HG02798 (cell line): ENCODE measurements at regions not wholly inside any gene's neighbourhood (a gene's known extent, or its start where the extent isn't known, plus 50 kb on each side); places are given as distances from the start of the nearest gene placed in this dataset.

Experiments used
- ATAC-seq: cut with Tn5 transposase; IDR thresholded peaks from one replicate; pipeline ENCODE4 v1.9.1; 2021; ENCODE audit warnings: mild to moderate bottlenecking; ENCODE audit not compliant: unreplicated experiment, poor library complexity

DNA sequence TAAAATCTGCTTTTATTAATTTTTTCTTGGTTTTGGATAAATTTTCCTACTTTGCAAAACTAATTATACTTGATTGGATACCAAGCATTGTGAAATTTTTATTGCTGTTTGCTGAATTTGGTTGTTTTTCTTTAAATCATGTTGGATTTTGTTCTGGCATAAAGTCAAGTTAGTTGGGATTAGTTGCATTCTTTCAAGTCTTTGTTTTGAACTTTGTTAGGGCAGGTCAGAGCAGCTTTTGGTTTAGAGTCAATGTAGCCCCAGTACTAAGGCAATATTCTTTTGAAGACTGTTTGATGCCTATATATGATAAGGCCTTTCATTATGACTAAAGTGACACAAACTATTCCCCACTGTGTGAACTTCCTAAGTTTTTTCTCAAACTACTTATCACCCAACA lies 531.1 kb downstream of the RASEF start:
- no peak for ATAC-seq

DNA sequence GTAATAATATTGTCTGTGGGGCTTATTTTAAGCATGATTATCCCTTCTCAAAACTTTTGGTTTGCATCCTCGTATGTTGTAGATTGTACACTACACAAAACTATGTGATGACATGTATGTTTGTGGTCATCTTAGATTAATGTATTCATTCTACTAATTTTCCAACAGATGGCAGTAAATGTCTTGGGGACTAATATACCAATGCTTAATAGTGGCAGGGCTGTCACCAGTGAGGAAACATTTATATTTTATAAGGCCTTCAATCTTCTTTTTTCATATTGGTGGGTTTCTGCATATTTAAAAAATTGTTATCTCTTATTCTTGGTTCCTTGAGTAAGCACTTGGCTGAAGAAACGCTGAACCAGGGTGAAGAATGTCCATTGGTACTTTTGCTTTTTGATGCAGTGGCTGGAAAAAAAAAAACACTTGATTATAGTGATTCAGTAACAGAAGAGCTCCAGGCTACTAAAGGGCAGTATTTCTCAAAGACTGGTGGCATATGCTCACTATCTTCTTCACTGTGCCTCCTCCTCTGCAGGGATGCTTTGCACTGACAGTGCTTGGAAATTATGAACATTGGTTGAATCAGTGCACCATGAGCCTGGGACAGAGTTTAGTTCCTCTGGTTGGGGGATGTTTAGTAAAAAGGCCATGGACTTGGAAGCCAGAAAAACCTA lies 530.3 kb downstream of the RASEF start:
- ATAC-seq = no peak

DNA sequence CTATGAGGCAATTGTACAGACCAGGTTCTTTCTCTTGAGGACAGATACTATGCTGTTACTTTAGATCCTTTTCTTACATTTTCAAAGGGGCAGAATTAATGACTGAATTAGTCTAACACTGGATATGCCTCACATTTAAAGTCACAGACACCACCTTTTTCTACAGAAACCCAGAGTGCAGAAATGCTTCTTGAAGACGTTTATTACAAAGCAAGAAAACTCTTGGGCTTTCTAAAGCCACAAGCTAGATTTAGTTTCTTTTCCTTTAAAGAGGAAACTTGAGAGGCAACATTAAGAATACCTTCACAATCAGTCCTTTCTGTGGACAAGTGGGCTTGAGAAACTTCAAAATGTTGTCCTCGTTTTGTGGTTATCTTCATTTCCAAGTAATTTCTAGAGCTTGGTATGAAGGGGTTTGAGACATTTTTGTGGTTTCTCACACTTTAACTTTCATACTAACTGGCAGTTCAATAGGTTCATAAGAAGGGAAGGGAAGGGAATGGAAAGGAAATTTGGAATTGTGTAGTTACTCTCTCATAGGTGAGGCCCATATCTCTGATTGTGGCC lies 527.4 kb downstream of the RASEF start:
- ATAC-seq = no peak

DNA sequence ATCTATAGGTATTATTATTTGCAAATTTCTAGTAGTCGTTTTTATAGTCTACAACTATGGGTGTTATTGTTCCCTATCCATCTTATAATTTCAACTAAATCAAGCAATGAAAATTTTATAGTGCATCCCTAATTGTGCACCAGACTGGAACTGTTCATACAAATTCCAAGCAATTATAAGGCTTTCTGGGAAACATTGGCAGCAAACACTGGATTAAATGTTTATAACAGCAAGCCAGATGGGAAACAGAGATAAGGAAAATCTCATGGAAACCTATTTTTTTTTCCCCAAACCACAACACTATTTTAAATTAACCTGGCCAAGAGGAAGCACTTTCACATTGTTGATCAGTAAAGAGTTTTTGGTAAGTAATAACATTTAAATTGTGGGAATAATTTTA lies 524.3 kb downstream of the RASEF start:
- ATAC-seq = no peak

DNA sequence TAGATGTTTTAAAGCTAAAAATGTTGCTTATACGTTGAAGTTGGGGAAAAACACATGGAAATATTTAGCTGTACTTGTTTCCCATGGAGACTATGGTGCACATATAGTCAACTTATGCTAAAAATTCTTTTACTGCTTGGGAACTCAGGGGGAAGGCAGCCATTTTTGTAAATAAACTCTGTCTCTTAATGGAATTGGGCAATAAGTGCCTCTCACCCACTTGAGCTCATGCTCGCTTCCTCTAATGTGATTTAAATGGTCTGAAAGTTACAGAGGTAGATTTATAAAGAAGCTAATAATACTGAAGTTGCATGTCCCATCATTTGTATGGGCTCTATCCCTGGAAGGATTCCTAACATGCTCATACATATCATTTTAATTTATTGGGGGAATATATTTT lies 523.8 kb downstream of the RASEF start:
- ATAC-seq = no peak

DNA sequence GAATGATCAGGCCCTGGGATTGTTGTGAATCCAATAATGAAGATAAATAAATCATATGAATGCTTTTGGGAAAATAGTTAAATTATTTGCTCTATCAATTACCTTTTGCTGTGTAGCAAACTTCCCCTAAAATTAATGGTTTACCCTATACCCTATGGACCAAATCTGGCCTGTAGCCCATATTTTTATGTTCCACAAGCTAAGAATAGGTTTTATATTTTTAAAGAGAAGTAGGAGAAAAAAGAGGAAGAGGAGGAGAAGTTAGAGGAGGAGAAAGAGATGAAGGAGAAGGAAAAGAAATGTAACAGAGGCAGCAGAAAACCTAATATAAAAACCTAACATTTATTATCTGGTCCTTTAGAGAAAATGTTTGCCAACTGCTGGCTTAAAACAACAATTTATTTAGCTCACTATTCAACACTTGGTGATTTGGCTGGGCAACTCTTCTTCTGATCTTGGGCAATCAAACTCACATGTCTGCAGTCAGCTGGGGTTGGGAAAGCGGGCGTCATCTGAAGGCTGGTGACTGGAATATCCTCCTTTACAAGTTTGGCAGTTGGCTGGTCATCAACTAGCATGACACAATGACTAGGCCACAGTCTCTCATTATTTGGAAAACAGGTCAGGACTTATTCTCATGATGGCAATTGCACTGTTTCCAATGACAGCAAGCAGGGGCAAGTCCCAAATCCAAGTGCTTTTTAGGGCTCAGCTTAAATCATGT lies 522.9 kb downstream of the RASEF start:
- ATAC-seq = no peak

DNA sequence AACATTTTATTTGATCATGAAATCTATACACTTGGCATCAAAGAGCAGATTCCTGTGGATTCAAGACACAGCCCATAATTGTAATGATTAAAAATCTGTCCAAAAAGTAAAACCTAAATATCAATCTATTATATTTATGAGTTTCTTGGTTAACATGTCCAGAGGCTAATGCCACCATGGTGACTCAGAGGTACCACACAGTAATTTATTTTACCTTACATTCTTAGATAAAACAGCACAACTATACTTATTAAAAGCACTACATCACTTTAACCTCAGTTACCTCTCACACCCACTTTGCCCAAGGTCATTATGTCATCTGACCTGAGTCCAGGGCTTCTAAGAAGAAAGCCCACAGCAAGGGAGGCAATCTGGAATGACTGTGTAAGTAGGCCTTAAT lies 519.2 kb downstream of the RASEF start:
- ATAC-seq = no peak

DNA sequence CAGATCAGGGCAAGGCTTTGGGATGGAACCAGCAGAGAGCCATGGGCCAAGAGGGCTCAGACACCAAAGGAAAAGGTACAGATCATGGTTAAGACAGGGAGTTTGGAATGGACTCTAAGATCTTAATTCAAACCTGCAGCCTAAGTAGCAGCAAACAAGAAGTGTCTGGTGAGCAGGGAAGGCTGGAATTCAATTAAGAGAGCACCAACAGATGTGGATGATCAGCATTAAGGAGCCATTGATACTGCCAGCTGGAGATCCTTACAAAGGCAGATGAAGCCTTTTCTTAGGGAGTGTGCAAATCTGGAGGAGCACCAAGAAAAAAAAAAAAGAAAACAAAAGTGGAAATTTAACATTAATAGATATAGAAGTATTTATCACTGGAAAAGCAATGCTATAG lies 516.8 kb downstream of the RASEF start:
- no peak for ATAC-seq

DNA sequence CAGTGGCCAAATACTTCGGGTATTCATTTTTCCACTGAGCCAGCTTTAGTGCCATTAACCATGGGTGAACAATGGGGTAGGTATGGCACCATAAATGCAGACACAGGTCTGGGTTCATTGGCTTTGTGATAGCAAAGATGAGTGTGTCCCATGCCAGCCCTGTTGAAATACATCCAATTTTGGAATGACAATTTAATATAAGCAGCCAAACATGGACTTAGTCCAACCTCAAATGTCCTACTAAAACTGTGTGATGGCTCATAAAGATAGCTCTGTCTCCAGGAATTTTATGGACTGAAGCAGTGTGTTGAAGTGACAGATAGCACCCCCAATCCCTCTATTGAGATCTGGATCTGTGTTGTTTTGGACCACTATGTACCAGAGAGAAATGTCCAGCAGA lies 514.9 kb downstream of the RASEF start:
- ATAC-seq = no peak

DNA sequence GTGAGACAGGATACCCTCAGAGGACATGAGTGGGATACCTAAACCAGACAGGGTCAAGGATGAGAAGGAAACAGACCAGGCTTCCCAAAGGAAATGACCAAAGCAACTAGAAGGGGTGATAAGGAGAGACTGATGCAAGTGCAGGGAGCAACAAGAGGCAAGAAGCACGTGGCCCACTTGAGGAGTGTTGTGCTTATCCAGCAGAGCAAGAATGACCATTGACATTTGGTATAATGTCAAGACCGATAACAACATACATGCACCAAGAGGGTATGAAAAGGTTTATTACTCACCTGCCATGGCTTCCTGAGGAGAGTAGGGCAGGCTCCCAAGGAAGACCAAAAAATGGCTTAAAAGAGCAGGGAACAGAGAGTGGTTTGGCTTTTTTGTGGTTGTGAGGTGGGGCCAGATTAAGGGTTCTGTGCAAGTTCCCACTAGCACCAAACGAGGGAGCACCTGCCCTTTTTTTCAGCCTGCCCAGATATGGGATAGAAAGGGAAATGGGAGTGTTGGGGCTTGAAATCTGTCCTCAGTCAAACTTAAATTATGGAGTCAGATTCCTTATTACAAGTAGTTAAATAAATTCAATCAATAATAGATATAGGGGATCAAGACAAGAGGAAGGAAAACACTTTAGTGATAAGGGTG lies 513.6 kb downstream of the RASEF start:
- ATAC-seq = no peak

DNA sequence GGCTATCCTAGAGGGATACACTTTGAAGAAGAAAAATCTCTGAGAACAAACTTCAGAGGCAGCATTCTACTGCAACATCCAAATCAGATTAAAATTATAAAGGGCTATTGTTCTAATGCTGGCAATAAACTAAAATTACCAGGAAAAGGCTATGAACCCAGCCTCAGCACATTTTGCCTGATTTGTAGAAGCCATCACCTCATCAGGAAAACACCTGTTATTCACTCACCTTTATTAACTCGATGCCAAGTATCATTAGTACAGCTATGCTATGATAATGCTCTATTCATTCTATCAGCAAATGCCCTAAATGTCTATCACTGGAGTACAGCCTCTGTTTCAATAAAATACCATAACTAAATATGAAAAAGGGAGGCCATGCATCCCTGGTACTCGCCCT lies 510.2 kb downstream of the RASEF start:
- no peak for ATAC-seq

DNA sequence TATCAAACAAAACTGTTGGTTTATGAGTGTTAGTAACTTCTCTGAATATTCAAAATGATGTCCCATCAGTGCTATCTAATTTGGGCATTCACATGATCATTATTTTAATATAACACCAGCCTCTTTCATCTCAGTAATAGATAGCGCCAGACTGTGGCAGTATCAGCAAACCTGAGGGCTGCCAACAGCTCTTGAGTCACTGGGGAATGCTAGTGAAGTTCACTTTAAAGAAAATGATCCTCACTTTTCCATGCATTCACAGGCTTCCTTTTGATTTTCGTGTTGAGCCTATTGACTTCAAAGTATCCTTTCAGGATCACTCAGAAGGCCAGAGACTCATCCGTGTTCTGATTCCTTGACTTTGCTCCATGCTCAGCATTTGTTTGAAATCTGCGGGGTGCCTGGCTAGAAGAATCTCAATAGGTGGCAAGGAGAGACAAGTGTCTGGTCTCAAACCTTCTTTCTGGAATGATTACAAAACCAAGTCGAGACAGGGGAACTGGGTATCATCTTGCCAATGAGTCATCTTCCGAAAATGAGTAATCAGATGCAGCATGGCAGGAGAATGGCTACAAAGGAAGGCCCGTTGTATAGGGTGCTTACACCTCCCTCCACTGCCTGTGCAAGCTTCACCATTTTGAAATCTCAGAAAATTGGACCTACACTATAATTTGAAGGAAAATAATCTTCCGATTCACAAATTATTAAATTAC lies 509.1 kb downstream of the RASEF start:
- no peak for ATAC-seq

DNA sequence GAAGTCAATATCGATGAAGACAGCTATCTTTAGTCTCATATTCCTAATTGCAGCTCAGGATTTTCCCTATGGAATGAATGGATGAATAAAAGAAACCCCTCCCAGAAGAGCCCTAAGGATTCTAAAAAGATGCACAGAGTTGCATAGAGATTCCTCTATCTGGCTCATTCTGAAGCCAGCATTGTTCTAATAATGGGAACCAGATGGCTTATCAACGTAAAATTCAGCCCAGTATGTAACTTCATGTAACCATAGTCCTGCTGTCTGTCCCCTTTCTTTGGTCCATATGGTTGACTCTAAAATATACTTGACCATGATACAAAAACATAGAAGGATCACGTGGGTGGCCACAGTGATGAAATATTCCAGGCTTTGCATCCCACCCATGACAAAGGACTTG lies 508.6 kb downstream of the RASEF start:
- no peak for ATAC-seq

DNA sequence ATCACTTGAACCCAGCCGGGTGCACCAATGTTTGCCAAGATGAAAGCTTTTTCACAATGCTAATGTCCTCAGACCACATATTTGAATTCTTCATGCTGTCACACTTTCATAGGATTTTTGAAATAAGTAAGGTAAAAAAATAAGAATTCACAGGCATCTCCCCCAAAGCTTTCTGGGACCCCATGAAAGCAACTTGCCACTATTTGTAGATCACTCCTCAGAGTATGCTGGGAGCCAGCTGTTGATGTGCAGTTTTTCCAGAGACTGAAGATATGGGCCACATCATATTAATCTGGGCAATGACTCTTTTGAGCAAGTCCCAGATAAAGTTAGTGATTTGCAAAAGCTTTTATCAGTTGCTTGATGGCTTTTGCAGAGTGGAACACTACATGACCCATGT lies 507.9 kb downstream of the RASEF start:
- no peak for ATAC-seq

DNA sequence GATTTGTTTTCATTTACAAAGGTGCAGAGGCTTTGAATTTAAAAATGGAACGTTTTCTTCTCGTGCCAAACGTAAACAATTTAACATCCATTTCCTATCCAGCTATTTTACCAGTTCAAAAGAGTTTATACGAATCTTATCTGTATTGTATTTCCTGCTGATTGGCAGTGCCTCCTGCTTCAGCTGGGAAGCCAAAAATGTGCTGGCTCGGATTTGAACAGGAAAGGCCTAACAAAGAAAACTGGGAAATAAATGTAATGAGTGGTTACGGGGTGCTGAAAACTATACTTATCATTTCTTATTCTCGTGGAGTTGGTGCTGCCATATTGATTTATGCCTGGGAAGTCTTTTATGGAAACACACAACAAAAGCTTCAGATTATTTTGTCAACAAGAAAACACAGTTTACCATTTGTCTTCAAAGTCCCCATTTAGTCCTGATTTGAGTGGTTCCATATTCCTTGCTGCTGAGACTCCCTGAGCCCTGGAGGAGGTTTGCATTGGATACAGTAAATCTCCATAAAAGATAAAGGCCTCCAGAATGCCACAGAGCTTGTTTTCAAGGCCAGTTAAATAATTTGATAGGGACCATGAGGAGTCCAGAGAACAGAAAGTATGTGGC lies 507.4 kb downstream of the RASEF start:
- ATAC-seq = no peak

DNA sequence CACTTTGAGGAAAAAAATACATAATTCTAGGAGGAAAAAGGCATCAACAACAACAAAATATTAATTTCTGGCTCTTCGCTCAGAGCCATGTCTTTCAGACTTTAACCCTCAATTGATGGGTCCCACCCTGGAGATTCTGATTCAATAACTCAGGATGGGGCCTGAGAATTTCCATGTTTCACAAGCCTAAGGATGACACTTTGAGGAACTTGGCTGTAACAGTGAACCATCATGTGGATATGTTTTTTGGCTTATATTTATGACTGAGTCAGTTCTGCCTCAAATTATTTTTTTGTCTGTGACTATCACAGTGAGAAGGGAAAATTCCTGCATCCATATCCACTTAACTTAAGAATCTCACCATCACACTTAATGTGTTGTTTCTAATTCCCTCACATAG lies 504.6 kb downstream of the RASEF start:
- no peak for ATAC-seq

DNA sequence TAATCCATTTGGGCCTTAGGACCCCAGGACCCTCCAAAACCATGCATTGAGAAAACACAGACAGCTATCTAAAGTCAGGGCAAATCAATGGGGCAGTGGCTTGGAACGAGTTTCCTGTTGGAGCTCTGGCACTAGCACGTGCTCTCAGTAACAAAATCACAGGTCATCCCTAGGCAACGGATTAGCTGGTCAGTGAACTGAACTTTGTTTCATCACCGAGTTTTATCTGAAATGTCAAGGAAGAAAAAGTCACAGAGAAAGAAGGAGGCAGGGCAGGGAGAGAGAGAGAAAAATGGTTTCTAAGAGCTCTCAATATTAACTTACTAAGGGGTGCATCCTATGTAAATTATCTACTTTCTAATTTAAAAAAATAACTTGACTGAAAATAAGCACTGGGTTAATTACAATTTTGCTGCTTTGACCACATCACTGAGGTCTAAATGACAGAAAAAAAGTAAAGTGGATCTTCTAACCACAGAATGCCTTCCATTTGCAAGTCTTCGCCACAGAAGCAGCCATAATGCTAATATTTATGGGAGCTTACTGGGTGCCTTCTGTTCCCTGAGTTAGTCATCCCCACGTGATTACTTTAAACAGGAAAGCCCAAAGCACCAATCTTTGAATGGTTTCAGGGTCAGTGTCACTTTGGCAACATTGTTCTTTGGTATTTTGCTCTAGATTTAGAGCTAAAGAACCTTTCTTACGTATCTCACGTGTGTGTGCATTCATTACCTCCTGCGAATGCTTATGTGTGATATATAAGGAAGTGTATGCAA lies 503.9 kb downstream of the RASEF start:
- ATAC-seq = no peak

DNA sequence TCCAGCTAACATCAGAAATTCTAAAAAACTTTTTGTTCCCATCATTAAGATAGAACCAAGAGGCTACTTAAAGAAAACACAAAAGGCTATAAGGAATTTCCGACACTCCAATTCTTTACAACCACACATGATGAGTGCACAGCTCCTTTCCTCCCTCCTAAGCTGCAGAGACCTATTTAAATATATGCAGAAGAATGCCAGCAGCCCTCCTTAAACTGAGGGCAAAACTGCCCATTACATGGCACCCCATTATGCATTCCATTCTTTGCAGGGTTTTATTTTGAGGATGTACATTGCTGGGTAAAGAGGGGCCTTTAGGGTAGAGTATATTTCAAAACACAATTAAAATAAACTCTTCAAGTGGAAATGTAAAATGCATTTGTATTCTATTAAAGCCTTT lies 502.9 kb downstream of the RASEF start:
- ATAC-seq = no peak

DNA sequence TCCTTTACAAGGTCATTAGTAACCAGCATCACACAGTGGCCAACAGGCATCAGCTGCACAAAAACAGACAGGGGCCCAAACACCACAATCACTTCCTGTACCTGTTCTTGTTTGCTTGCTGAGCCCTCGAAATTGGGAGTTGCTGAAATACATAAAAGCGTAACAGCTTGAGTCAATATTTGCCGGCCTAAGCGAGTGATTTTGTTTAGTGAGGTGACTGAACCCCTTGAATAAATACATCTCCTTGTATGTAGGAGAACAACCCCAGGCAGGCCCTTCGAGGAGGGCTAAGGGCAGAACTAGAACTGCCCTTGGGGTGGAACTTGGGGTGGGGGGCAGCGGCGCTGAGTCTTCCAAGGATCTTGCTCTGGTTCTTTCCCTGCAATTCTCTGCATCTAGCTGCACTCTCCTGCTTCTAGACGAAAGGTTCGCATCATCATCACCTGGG lies 502.5 kb downstream of the RASEF start:
- ATAC-seq = no peak

DNA sequence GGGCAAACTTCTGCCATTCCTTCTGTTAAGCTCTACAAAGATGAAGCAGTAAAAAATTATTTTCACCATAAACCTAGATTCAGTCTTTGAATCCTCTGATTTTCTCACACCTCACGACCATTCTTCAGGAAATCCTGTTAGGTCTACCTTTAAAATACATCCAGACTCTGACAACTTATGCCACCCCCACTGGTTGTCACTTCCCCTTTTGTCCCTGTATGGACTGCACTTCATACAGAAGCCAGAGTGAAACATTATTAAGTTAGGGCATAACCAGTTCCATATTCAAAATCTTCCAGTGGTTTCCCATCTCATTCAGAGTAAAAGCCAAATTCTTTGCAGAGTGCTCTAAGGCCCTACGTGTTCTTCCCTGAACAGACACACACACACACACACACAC lies 499.8 kb downstream of the RASEF start:
- ATAC-seq = no peak
